ENCODE measurements at regions not wholly inside any gene's neighbourhood (a gene's known extent, or its start where the extent isn't known, plus 50 kb on each side); places are given as distances from the start of the nearest gene placed in this dataset.
"Not testable (repeated sequence)": the region's sequence is repeated elsewhere in the genome, so short reads cannot be mapped to it uniquely, and the experiment has no call there.

- DNase-seq (ENCODE audit: low spot score) = no peak
These were observed 349.6 kb upstream of the KCNH7 start for GRCh38 chr2:163187995-163188655.

- DNase-seq (ENCODE audit: low spot score) = no peak
These were observed 348.6 kb upstream of the KCNH7 start for GRCh38 chr2:163187119-163187518.

- no peak for DNase-seq (ENCODE audit: low spot score)
These were observed 346.6 kb upstream of the KCNH7 start for GRCh38 chr2:163185160-163185559.

GRCh38 chr2:163182764-163183354 is 344.3 kb upstream of the KCNH7 start:
- peak; percentile 15 for DNase-seq (ENCODE audit: low spot score)

- no peak for DNase-seq (ENCODE audit: low spot score)
These were observed 339.0 kb upstream of the KCNH7 start for GRCh38 chr2:163177592-163177991.

- no peak for DNase-seq (ENCODE audit: low spot score)
These were observed 336.7 kb upstream of the KCNH7 start for GRCh38 chr2:163175294-163175693.

- no peak for DNase-seq (ENCODE audit: low spot score)
These were observed 335.0 kb upstream of the KCNH7 start for GRCh38 chr2:163173591-163173990.

GRCh38 chr2:163171786-163172530 is 333.4 kb upstream of the KCNH7 start:
- DNase-seq (ENCODE audit: low spot score) = no peak

GRCh38 chr2:163157891-163158496 is 319.4 kb upstream of the KCNH7 start:
- peak; percentile 5 for DNase-seq (ENCODE audit: low spot score)

- no peak for DNase-seq (ENCODE audit: low spot score)
These were observed 318.8 kb upstream of the KCNH7 start for GRCh38 chr2:163157411-163157810.

GRCh38 chr2:163155925-163156324 is 317.4 kb upstream of the KCNH7 start:
- no peak for DNase-seq (ENCODE audit: low spot score)

- peak; percentile 24 for DNase-seq (ENCODE audit: low spot score)
These were observed 316.8 kb upstream of the KCNH7 start for GRCh38 chr2:163155279-163155883.

- DNase-seq (ENCODE audit: low spot score) = no peak
These were observed 304.1 kb upstream of the KCNH7 start for GRCh38 chr2:163142618-163143017.

GRCh38 chr2:163138947-163139346 is 300.4 kb upstream of the KCNH7 start:
- DNase-seq (ENCODE audit: low spot score) = no peak

GRCh38 chr2:163135256-163135655 is 296.7 kb upstream of the KCNH7 start:
- no peak for DNase-seq (ENCODE audit: low spot score)

- no peak for DNase-seq (ENCODE audit: low spot score)
These were observed 295.0 kb upstream of the KCNH7 start for GRCh38 chr2:163133602-163134001.

- DNase-seq (ENCODE audit: low spot score) = peak; percentile 6
These were observed 294.3 kb upstream of the KCNH7 start for GRCh38 chr2:163132850-163133249.

GRCh38 chr2:163132207-163132606 is 293.6 kb upstream of the KCNH7 start:
- DNase-seq (ENCODE audit: low spot score) = not testable (repeated sequence)

- DNase-seq (ENCODE audit: low spot score) = no peak
These were observed 285.0 kb upstream of the KCNH7 start for GRCh38 chr2:163123526-163123925.

GRCh38 chr2:163122257-163122656 is 283.7 kb upstream of the KCNH7 start:
- no peak for DNase-seq (ENCODE audit: low spot score)

- no peak for DNase-seq (ENCODE audit: low spot score)
These were observed 282.9 kb upstream of the KCNH7 start for GRCh38 chr2:163121483-163121882.

- DNase-seq (ENCODE audit: low spot score) = no peak
These were observed 281.4 kb upstream of the KCNH7 start for GRCh38 chr2:163119966-163120365.
